CD4-positive, CD25-positive, alpha-beta regulatory T cell (primary cell): ENCODE measurements at regions not wholly inside any gene's neighbourhood (a gene's known extent, or its start where the extent isn't known, plus 50 kb on each side); places are given as distances from the start of the nearest gene placed in this dataset.

Source experiments
- ATAC-seq, 2 donors: fragments of 150-1000 bp; cut with Tn5 transposase; one replicate each; pipeline ENCODE4 v1.10.0; 2021; ENCODE audit warnings: low read depth in 2 of 2, moderate number of reproducible peaks in 2 of 2, moderate library complexity in 1 of 2
- DNase-seq, 3 donors: peaks; one replicate each; pipeline versions ENCODE4 v3.0.0 to v3.0.0-alpha.2; 2012 to 2022; ENCODE audit warnings: mixed read lengths in 1 of 3
- H3K27ac ChIP-seq: one replicate; pipeline ENCODE4 v1.7.0; 2013; ENCODE audit warnings: mild to moderate bottlenecking, low read length; ENCODE audit not compliant: insufficient read depth, poor library complexity, severe bottlenecking
- H3K27me3 ChIP-seq: one replicate; pipeline ENCODE4 v1.7.0; 2013; ENCODE audit warnings: low read length; ENCODE audit not compliant: control insufficient read depth, insufficient read depth
- H3K36me3 ChIP-seq: one replicate; pipeline ENCODE4 v1.7.0; 2013; ENCODE audit warnings: mild to moderate bottlenecking, low read length, moderate library complexity; ENCODE audit not compliant: control insufficient read depth, insufficient read depth
- H3K4me1 ChIP-seq: 2 replicates; pipeline ENCODE4 v1.7.0; 2013; ENCODE audit warnings: mild to moderate bottlenecking, low read length; ENCODE audit not compliant: insufficient read depth, control insufficient read depth, poor library complexity, severe bottlenecking
- H3K4me3 ChIP-seq: one replicate; pipeline ENCODE4 v1.7.0; 2013; ENCODE audit warnings: low read depth, mild to moderate bottlenecking, low read length, moderate library complexity
- H3K9me3 ChIP-seq, 2 experiments: 1 replicate in 1 of 2; 2 replicates in 1 of 2; pipeline ENCODE4 v1.7.0; 2013; ENCODE audit warnings: low read length in 2 of 2, mild to moderate bottlenecking in 1 of 2, moderate library complexity in 1 of 2; ENCODE audit not compliant: control insufficient read depth in 2 of 2
- H3K27ac Mint-ChIP-seq, 3 donors: one replicate each; pipeline ENCODE4 v1.8.0; 2020 to 2022; ENCODE audit warnings: mild to moderate bottlenecking in 3 of 3, mixed read lengths in 3 of 3, moderate library complexity in 2 of 3
- H3K27me3 Mint-ChIP-seq: one replicate; pipeline ENCODE4 v1.8.0; 2022; ENCODE audit warnings: mild to moderate bottlenecking, mixed read lengths
- H3K36me3 Mint-ChIP-seq: one replicate; pipeline ENCODE4 v1.8.0; 2020; ENCODE audit warnings: mixed read lengths
- H3K4me1 Mint-ChIP-seq, 4 donors: one replicate each; pipeline ENCODE4 v1.8.0; 2020 to 2022; ENCODE audit warnings: mixed read lengths in 4 of 4, mild to moderate bottlenecking in 1 of 4
- H3K4me3 Mint-ChIP-seq, 4 donors: one replicate each; pipeline ENCODE4 v1.8.0; 2020 to 2022; ENCODE audit warnings: mild to moderate bottlenecking in 4 of 4, mixed read lengths in 4 of 4, moderate library complexity in 3 of 4
- H3K9me3 Mint-ChIP-seq, 7 donors: one replicate each; pipeline ENCODE4 v1.8.0; 2020 to 2022; ENCODE audit warnings: mixed read lengths in 7 of 7, mild to moderate bottlenecking in 3 of 7, moderate library complexity in 2 of 7

- Mint-ChIP-seq H3K9me3 (peaks cover 0 to 8% (median 0%) of the 10 kb centered on the region in 7 donors), H3K36me3 (no peaks in the 10 kb centered on the region), H3K4me1 (no peaks in the 10 kb centered on the region), H3K27ac (no peak overlapping the region), H3K27me3 (no peaks in the 10 kb centered on the region), H3K4me3 (no peak overlapping the region)
- DNase-seq (no peak), ATAC-seq (no peak)
- H3K36me3 ChIP-seq: no peaks in the 10 kb centered on the region
- no peak overlapping the region for H3K4me3 ChIP-seq
- no peaks in the 10 kb centered on the region for H3K27me3 ChIP-seq
- no peaks in the 10 kb centered on the region for H3K4me1 ChIP-seq
- no peaks in the 10 kb centered on the region for H3K9me3 ChIP-seq
- H3K27ac ChIP-seq: no peak overlapping the region
These were observed 1029.6 kb downstream of the TTLL7 start for GRCh38 chr1:82969340-82969739.

GRCh38 chr1:82962658-82963057, 1036.3 kb downstream of the TTLL7 start:
- Mint-ChIP-seq H3K4me3 (no peak overlapping the region), H3K27me3 (no peaks in the 10 kb centered on the region), H3K4me1 (no peaks in the 10 kb centered on the region), H3K27ac (no peak overlapping the region), H3K36me3 (no peaks in the 10 kb centered on the region), H3K9me3 (peaks cover 0 to 1% (median 0%) of the 10 kb centered on the region in 7 donors)
- DNase-seq (no peak), ATAC-seq (no peak)
- H3K27ac ChIP-seq: no peak overlapping the region
- no peaks in the 10 kb centered on the region for H3K36me3 ChIP-seq
- no peak overlapping the region for H3K4me3 ChIP-seq
- H3K27me3 ChIP-seq: no peaks in the 10 kb centered on the region
- no peaks in the 10 kb centered on the region for H3K9me3 ChIP-seq
- no peaks in the 10 kb centered on the region for H3K4me1 ChIP-seq

- no peak for ATAC-seq
These were observed 1048.2 kb downstream of the TTLL7 start for GRCh38 chr1:82950606-82951200.

GRCh38 chr1:82948386-82948785, 1050.5 kb downstream of the TTLL7 start:
- H3K9me3 Mint-ChIP-seq: peaks cover 0 to 3% (median 0%) of the 10 kb centered on the region in 7 donors
- H3K4me3 Mint-ChIP-seq: no peak overlapping the region
- no peaks in the 10 kb centered on the region for H3K4me1 Mint-ChIP-seq
- Histone ChIP-seq H3K36me3 (no peaks in the 10 kb centered on the region), H3K9me3 (no peaks in the 10 kb centered on the region), H3K4me3 (no peak overlapping the region), H3K27ac (no peak overlapping the region), H3K27me3 (no peaks in the 10 kb centered on the region), H3K4me1 (no peaks in the 10 kb centered on the region)
- ATAC-seq (no peak), DNase-seq (no peak)
- no peak overlapping the region for H3K27ac Mint-ChIP-seq
- H3K27me3 Mint-ChIP-seq: no peaks in the 10 kb centered on the region
- no peaks in the 10 kb centered on the region for H3K36me3 Mint-ChIP-seq

More at GRCh38 chr1:82950606-82951200, 1048.2 kb downstream of the TTLL7 start:
- H3K36me3 Mint-ChIP-seq: no peaks in the 10 kb centered on the region
- H3K9me3 ChIP-seq: no peaks in the 10 kb centered on the region
- H3K9me3 Mint-ChIP-seq: peaks cover 0 to 4% (median 0%) of the 10 kb centered on the region in 7 donors
- no peaks in the 10 kb centered on the region for H3K4me1 Mint-ChIP-seq
- no peaks in the 10 kb centered on the region for H3K27me3 ChIP-seq
- no peak overlapping the region for H3K27ac Mint-ChIP-seq
- DNase-seq: no peak
- no peak overlapping the region for H3K4me3 Mint-ChIP-seq
- no peaks in the 10 kb centered on the region for H3K27me3 Mint-ChIP-seq
- H3K36me3 ChIP-seq: no peaks in the 10 kb centered on the region
- no peak overlapping the region for H3K27ac ChIP-seq
- H3K4me1 ChIP-seq: no peaks in the 10 kb centered on the region
- no peak overlapping the region for H3K4me3 ChIP-seq

GRCh38 chr1:82947278-82947677, 1051.7 kb downstream of the TTLL7 start:
- H3K36me3 Mint-ChIP-seq: no peaks in the 10 kb centered on the region
- H3K4me1 Mint-ChIP-seq: no peaks in the 10 kb centered on the region

GRCh38 chr1:82946096-82946605, 1052.8 kb downstream of the TTLL7 start:
- H3K9me3 Mint-ChIP-seq: peaks cover 0 to 3% (median 0%) of the 10 kb centered on the region in 7 donors
- Histone ChIP-seq H3K4me1 (no peaks in the 10 kb centered on the region), H3K27me3 (no peaks in the 10 kb centered on the region), H3K27ac (no peak overlapping the region), H3K9me3 (no peaks in the 10 kb centered on the region), H3K4me3 (no peak overlapping the region), H3K36me3 (no peaks in the 10 kb centered on the region)
- no peaks in the 10 kb centered on the region for H3K36me3 Mint-ChIP-seq
- DNase-seq (no peak), ATAC-seq (no peak)
- no peaks in the 10 kb centered on the region for H3K4me1 Mint-ChIP-seq
- no peak overlapping the region for H3K4me3 Mint-ChIP-seq
- H3K27me3 Mint-ChIP-seq: no peaks in the 10 kb centered on the region
- no peak overlapping the region for H3K27ac Mint-ChIP-seq

More at GRCh38 chr1:82947278-82947677, 1051.7 kb downstream of the TTLL7 start:
- H3K9me3 Mint-ChIP-seq: peaks cover 0 to 3% (median 0%) of the 10 kb centered on the region in 7 donors
- H3K4me3 Mint-ChIP-seq: no peak overlapping the region
- H3K9me3 ChIP-seq: no peaks in the 10 kb centered on the region
- no peak overlapping the region for H3K27ac Mint-ChIP-seq
- H3K27ac ChIP-seq: no peak overlapping the region
- no peaks in the 10 kb centered on the region for H3K27me3 ChIP-seq
- H3K4me1 ChIP-seq: no peaks in the 10 kb centered on the region
- H3K4me3 ChIP-seq: no peak overlapping the region
- DNase-seq (no peak), ATAC-seq (no peak)
- no peaks in the 10 kb centered on the region for H3K36me3 ChIP-seq
- H3K27me3 Mint-ChIP-seq: no peaks in the 10 kb centered on the region

- H3K9me3 ChIP-seq: no peaks in the 10 kb centered on the region
- H3K4me1 Mint-ChIP-seq: no peaks in the 10 kb centered on the region
- H3K9me3 Mint-ChIP-seq: peaks cover 0 to 4% (median 2%) of the 10 kb centered on the region in 7 donors
- no peaks in the 10 kb centered on the region for H3K27me3 Mint-ChIP-seq
- no peak overlapping the region for H3K4me3 Mint-ChIP-seq
- DNase-seq (no peak), ATAC-seq (no peak)
- H3K36me3 Mint-ChIP-seq: no peaks in the 10 kb centered on the region
- no peak overlapping the region for H3K27ac ChIP-seq
- H3K4me3 ChIP-seq: no peak overlapping the region
- H3K36me3 ChIP-seq: no peaks in the 10 kb centered on the region
- H3K4me1 ChIP-seq: no peaks in the 10 kb centered on the region
- no peak overlapping the region for H3K27ac Mint-ChIP-seq
- no peaks in the 10 kb centered on the region for H3K27me3 ChIP-seq
These were observed 1054.1 kb downstream of the TTLL7 start for GRCh38 chr1:82944822-82945221.

- no peaks in the 10 kb centered on the region for H3K4me1 Mint-ChIP-seq
- H3K27ac Mint-ChIP-seq: no peak overlapping the region
- Histone ChIP-seq H3K4me1 (no peaks in the 10 kb centered on the region), H3K27ac (no peak overlapping the region), H3K36me3 (no peaks in the 10 kb centered on the region), H3K4me3 (no peak overlapping the region), H3K9me3 (no peaks in the 10 kb centered on the region), H3K27me3 (no peaks in the 10 kb centered on the region)
- no peaks in the 10 kb centered on the region for H3K27me3 Mint-ChIP-seq
- DNase-seq (no peak), ATAC-seq (no peak)
- no peaks in the 10 kb centered on the region for H3K36me3 Mint-ChIP-seq
- H3K9me3 Mint-ChIP-seq: peaks cover 0 to 9% (median 1%) of the 10 kb centered on the region in 7 donors
- H3K4me3 Mint-ChIP-seq: no peak overlapping the region
These were observed 1064.9 kb downstream of the TTLL7 start for GRCh38 chr1:82934074-82934473.
